Kidney (tissue), 13 donors: ENCODE measurements at regions not wholly inside any gene's neighbourhood (a gene's known extent, or its start where the extent isn't known, plus 50 kb on each side); places are given as distances from the start of the nearest gene placed in this dataset.

Source experiments
- DNase-seq, 5 donors: peaks; one replicate each; pipeline ENCODE4 v3.0.0-alpha.2; 2013 to 2020
- FAIRE-seq: peaks from 2 replicates; lab custom pipeline; 2012; peaks lifted over from hg19 to GRCh38; lab: Jason Lieb, UNC
- H3K27ac ChIP-seq, 2 donors: one replicate each; pipeline ENCODE4 v1.7.0; 2013; ENCODE audit warnings: low read depth in 2 of 2, low read length in 2 of 2, inconsistent platforms in 1 of 2
- H3K27me3 ChIP-seq: one replicate; pipeline ENCODE4 v1.7.1; 2013; ENCODE audit warnings: low read length, inconsistent platforms; ENCODE audit not compliant: control insufficient read depth, insufficient read depth
- H3K36me3 ChIP-seq, 3 donors: one replicate each; pipeline versions ENCODE4 v1.7.0 to v1.7.1; 2013; ENCODE audit warnings: low read length in 3 of 3, control low read depth in 1 of 3, inconsistent platforms in 1 of 3; ENCODE audit not compliant: insufficient read depth in 3 of 3, control insufficient read depth in 2 of 3
- H3K4me1 ChIP-seq, 3 donors: one replicate each; pipeline versions ENCODE4 v1.7.0 to v1.7.1; 2013; ENCODE audit warnings: low read length in 3 of 3, inconsistent platforms in 1 of 3, low read depth in 1 of 3; ENCODE audit not compliant: control insufficient read depth in 2 of 3, insufficient read depth in 2 of 3
- H3K4me3 ChIP-seq, 3 donors: one replicate each; pipeline versions ENCODE4 v1.7.0 to v1.8.1; 2013; ENCODE audit warnings: low read length in 3 of 3, control low read depth in 1 of 3, inconsistent platforms in 1 of 3
- H3K9ac ChIP-seq, 3 donors: one replicate each; pipeline versions ENCODE4 v1.7.0 to v1.7.1; 2013; ENCODE audit warnings: low read length in 3 of 3, control low read depth in 1 of 3, inconsistent platforms in 1 of 3
- H3K9me3 ChIP-seq, 3 donors: one replicate each; pipeline versions ENCODE4 v1.7.0 to v1.7.1; 2013; ENCODE audit warnings: low read length in 3 of 3, control low read depth in 1 of 3, inconsistent platforms in 1 of 3; ENCODE audit not compliant: control insufficient read depth in 2 of 3, insufficient read depth in 1 of 3
- intact Hi-C: fragments of 100-400 bp; cut with DNase I; formaldehyde crosslinking; loops from one replicate; pipeline ENCODE4 v1.11.1; 2022
- TF ChIP-seq, protein P1 (sequence below): IDR thresholded peaks from 3 replicates; pipeline ENCODE4 v1.5.1; 2012; ENCODE audit warnings: mild to moderate bottlenecking, moderate library complexity, borderline replicate concordance; ENCODE audit not compliant: insufficient read depth; ENCODE audit errors: extremely low read depth
- donor health status: control.
- donor health status: control.
- donor health status: control.
- donor health status: control.
- donor health status: control.
- donor health status: DM: yes; HTN: yes; CAD: no.
- donor health status: Normal renal cell carcinoma (clear cell type).

DNA sequence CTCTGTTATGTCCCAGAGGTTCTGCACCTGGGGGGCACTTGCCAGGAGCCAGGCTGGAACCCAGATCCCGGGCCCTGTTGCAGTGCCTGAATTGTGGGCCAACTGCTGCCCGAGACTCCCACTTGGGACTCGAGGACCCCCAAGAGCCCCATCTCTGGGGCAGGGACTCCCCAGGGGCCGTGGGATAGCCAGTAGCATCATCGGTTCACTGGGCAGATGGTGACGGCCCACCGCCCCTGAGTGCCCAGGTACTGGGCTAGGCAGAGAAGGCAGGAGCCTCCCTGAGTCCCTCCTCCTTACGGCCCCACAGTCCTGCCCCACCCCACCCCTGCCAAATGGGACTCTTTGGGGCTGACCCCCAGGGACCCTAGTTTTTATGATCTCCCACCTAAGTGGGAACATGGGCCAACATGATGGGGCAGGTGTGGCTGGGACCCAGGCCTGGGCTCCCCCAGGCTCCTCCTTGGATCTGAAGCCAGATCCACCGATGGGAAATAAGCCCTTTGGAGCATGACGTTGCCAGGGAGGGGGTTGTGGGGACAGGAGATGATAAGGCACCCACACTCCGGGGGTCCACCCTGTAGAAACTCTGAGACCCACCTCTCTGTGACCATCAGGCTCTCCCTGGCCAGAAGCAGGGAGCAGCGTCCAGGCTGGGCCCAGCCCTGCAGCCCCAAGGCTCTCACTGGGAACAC lies 94.5 kb upstream of the FGF3 start:
- Histone ChIP-seq H3K9me3 (no peaks in the 10 kb centered on the region), H3K9ac (no peak overlapping the region), H3K36me3 (no peaks in the 10 kb centered on the region), H3K27ac (no peak overlapping the region), H3K27me3 (no peaks in the 10 kb centered on the region), H3K4me3 (no peak overlapping the region), H3K4me1 (peaks cover 0 to 21% (median 0%) of the 10 kb centered on the region in 3 donors)
- intact Hi-C loops, result no loop called here
- FAIRE-seq (no peak), DNase-seq (peak in 2 of 5 donors; percentile 43 to 64)
- TF ChIP-seq, protein P1, sequence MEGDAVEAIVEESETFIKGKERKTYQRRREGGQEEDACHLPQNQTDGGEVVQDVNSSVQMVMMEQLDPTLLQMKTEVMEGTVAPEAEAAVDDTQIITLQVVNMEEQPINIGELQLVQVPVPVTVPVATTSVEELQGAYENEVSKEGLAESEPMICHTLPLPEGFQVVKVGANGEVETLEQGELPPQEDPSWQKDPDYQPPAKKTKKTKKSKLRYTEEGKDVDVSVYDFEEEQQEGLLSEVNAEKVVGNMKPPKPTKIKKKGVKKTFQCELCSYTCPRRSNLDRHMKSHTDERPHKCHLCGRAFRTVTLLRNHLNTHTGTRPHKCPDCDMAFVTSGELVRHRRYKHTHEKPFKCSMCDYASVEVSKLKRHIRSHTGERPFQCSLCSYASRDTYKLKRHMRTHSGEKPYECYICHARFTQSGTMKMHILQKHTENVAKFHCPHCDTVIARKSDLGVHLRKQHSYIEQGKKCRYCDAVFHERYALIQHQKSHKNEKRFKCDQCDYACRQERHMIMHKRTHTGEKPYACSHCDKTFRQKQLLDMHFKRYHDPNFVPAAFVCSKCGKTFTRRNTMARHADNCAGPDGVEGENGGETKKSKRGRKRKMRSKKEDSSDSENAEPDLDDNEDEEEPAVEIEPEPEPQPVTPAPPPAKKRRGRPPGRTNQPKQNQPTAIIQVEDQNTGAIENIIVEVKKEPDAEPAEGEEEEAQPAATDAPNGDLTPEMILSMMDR, result no peak

DNA sequence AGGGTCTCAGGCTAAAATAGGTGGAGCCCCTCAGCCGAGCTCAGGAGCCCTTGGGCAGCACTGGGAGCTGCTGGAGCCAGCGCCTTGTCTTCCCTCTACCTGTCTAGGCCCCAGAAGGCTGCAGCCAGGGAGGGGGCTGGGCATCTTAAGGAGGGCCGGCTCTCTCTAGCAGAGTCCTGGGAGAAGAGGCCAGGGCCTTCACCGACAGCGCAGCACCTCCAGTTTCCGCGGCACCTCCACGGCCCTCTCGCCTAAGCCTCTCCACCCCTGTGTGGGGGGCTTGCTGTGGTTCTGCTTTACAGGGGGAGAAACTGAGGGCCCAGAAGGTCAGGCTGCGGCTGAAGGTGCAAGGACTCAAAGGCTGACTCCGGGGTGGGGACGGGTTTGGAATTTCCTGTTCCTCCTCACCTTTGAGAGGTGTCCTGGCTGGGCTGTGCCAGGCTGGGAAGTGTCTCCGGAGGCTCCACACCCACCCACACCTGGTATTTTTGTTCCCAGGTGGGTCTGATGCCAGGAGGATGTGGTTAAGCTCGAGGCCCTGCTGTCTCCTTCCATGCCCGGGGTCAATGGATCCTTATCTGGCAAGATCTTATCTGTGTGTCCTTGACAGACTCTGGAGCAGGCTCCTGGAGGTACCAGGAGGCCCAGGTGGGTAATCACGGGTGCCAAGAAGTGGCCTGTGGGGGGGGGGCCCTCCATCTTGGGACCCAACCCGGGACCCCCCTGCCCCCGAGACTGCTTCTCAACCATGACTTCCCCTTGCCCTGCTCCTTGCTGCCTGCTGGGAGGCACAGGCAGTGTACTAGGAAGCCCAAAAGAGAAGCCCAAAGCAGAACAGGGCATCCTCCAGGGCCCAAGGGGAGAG lies 95.3 kb upstream of the FGF3 start:
- no peaks in the 10 kb centered on the region for H3K27me3 ChIP-seq
- intact Hi-C loops, result no loop called here
- peaks cover 0 to 23% (median 0%) of the 10 kb centered on the region in 3 donors for H3K4me1 ChIP-seq
- DNase-seq (peak in 3 of 5 donors; percentile 8 to 63 (median 34)), FAIRE-seq (no peak)
- H3K27ac ChIP-seq, result peak overlapping the region; percentile 46 to 85
- H3K9me3 ChIP-seq, result no peaks in the 10 kb centered on the region
- no peak overlapping the region for H3K4me3 ChIP-seq
- no peak overlapping the region for H3K9ac ChIP-seq
- TF ChIP-seq, protein P1, result no peak
- H3K36me3 ChIP-seq, result no peaks in the 10 kb centered on the region

DNA sequence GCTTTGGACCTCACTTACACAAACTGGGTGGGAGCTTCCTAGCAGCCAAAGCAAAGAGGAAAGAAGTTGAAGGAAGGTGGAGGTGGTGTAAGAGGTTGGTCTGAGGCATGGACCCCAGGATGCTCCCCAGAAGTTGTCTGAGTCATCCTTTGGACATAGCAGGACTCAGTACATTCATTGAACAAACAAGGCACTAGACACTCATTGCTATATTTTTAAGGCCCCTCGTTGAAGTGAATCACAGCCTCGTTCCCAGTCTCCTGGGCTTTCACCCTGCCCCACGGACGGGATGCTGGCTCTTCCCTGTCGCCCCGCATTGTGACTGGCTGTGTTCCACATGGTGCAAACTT lies 95.9 kb upstream of the FGF3 start:
- no peaks in the 10 kb centered on the region for H3K36me3 ChIP-seq
- FAIRE-seq (no peak), DNase-seq (no peak)
- no peaks in the 10 kb centered on the region for H3K9me3 ChIP-seq
- peaks cover 0 to 23% (median 0%) of the 10 kb centered on the region in 3 donors for H3K4me1 ChIP-seq
- H3K9ac ChIP-seq, result no peak overlapping the region
- H3K27me3 ChIP-seq, result no peaks in the 10 kb centered on the region
- H3K4me3 ChIP-seq, result no peak overlapping the region
- peak overlapping the region; percentile 80 to 85 for H3K27ac ChIP-seq
- intact Hi-C loops, result no loop called here
- TF ChIP-seq, protein P1, result no peak
